SK-N-SH (cell line): ENCODE measurements at regions not wholly inside any gene's neighbourhood (a gene's known extent, or its start where the extent isn't known, plus 50 kb on each side); places are given as distances from the start of the nearest gene placed in this dataset.

ENCODE experiments used
- CHD2 ChIP-seq: fragments of 150-350 bp; IDR thresholded peaks from 2 replicates; pipeline ENCODE4 v1.6.1; 2018; ENCODE audit warnings: low read length; ENCODE audit not compliant: partially characterized antibody
- EP300 ChIP-seq, 2 experiments: IDR thresholded peaks; 2 replicates each; pipeline versions ENCODE4 v1.4.0 to v1.6.1; 2012; ENCODE audit warnings: borderline replicate concordance in 1 of 2, low read depth in 1 of 2, low read length in 1 of 2
- EZH2phosphoT487 ChIP-seq: fragments of 200-600 bp; sonication (generic); IDR thresholded peaks from 2 replicates; pipeline ENCODE4 v1.6.1; 2017; ENCODE audit warnings: low read depth, mixed run types, mild to moderate bottlenecking, antibody characterized with exemption, moderate library complexity, borderline replicate concordance
- FOXJ3 ChIP-seq: sonication (generic); formaldehyde crosslinking; IDR thresholded peaks from 2 replicates; pipeline ENCODE4 v1.5.1; 2020; ENCODE audit warnings: mild to moderate bottlenecking, missing genetic modification reagents
- GABPA ChIP-seq: IDR thresholded peaks from 2 replicates; pipeline ENCODE4 v1.4.0; 2012; ENCODE audit warnings: low read depth, mild to moderate bottlenecking
- MEF2A ChIP-seq: IDR thresholded peaks from 2 replicates; pipeline ENCODE4 v1.4.0; 2012; ENCODE audit warnings: low read depth, borderline replicate concordance
- NFIC ChIP-seq: IDR thresholded peaks from 2 replicates; pipeline ENCODE4 v1.4.0; 2012; ENCODE audit warnings: borderline replicate concordance
- POLR2AphosphoS5 ChIP-seq: IDR thresholded peaks from 2 replicates; pipeline ENCODE4 v1.6.1; 2012; ENCODE audit warnings: low read depth, low read length
- RFX5 ChIP-seq: IDR thresholded peaks from 2 replicates; pipeline ENCODE4 v1.6.1; 2012; ENCODE audit warnings: mild to moderate bottlenecking, improper control_type of control experiment, low read length
- YY1 ChIP-seq: IDR thresholded peaks from 2 replicates; pipeline ENCODE4 v1.4.0; 2012; ENCODE audit warnings: low read depth, mild to moderate bottlenecking
- TF ChIP-seq, protein P1 (sequence below): fragments of 200-600 bp; sonication (generic); IDR thresholded peaks from 2 replicates; pipeline ENCODE4 v1.6.1; 2017; ENCODE audit warnings: antibody characterized with exemption, mild to moderate bottlenecking, moderate library complexity
- TF ChIP-seq, protein P2 (sequence below): IDR thresholded peaks from 2 replicates; pipeline ENCODE4 v1.4.0; 2012; ENCODE audit warnings: low read depth, borderline replicate concordance
- TF ChIP-seq, protein P3 (sequence below): IDR thresholded peaks from 2 replicates; pipeline ENCODE4 v1.4.0; 2012; ENCODE audit warnings: low read depth

DNA sequence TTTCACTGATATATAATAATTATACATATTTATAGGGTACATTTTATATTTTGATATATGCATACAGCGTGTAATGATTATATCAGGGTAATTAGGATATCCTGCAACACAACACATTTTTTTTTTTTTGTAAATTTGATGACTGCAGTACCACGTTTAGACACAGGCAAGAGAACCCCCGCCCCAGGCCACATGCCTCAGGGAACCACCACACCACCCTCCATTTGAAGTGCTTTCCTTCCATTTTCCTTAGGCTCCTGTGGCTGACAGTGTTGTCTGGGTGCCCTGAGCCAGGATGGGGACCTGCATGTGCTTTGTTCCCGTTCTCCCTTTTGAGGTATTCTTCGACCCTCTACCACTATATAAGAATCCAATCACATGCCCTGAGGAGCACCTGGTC, 161.6 kb upstream of the CTAGE1 start:
- TF ChIP-seq, protein P1, sequence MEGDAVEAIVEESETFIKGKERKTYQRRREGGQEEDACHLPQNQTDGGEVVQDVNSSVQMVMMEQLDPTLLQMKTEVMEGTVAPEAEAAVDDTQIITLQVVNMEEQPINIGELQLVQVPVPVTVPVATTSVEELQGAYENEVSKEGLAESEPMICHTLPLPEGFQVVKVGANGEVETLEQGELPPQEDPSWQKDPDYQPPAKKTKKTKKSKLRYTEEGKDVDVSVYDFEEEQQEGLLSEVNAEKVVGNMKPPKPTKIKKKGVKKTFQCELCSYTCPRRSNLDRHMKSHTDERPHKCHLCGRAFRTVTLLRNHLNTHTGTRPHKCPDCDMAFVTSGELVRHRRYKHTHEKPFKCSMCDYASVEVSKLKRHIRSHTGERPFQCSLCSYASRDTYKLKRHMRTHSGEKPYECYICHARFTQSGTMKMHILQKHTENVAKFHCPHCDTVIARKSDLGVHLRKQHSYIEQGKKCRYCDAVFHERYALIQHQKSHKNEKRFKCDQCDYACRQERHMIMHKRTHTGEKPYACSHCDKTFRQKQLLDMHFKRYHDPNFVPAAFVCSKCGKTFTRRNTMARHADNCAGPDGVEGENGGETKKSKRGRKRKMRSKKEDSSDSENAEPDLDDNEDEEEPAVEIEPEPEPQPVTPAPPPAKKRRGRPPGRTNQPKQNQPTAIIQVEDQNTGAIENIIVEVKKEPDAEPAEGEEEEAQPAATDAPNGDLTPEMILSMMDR = no peak
- TF ChIP-seq EP300 (IDR thresholded peaks at IDR 0.05; ENCODE audit: borderline replicate concordance in 1 of 2, low read depth in 1 of 2, low read length in 1 of 2) (no peak), GABPA (no peak), FOXJ3 (no peak), YY1 (no peak), NFIC (no peak), EZH2phosphoT487 (no peak), POLR2AphosphoS5 (no peak), MEF2A (no peak), RFX5 (no peak), CHD2 (no peak)
- TF ChIP-seq, protein P2, sequence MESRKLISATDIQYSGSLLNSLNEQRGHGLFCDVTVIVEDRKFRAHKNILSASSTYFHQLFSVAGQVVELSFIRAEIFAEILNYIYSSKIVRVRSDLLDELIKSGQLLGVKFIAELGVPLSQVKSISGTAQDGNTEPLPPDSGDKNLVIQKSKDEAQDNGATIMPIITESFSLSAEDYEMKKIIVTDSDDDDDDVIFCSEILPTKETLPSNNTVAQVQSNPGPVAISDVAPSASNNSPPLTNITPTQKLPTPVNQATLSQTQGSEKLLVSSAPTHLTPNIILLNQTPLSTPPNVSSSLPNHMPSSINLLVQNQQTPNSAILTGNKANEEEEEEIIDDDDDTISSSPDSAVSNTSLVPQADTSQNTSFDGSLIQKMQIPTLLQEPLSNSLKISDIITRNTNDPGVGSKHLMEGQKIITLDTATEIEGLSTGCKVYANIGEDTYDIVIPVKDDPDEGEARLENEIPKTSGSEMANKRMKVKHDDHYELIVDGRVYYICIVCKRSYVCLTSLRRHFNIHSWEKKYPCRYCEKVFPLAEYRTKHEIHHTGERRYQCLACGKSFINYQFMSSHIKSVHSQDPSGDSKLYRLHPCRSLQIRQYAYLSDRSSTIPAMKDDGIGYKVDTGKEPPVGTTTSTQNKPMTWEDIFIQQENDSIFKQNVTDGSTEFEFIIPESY = no peak
- TF ChIP-seq, protein P3, sequence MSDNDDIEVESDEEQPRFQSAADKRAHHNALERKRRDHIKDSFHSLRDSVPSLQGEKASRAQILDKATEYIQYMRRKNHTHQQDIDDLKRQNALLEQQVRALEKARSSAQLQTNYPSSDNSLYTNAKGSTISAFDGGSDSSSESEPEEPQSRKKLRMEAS = no peak
